Peyer's patch (tissue), 4 donors: ENCODE measurements at regions not wholly inside any gene's neighbourhood (a gene's known extent, or its start where the extent isn't known, plus 50 kb on each side); places are given as distances from the start of the nearest gene placed in this dataset.

Experiments used
- CTCF ChIP-seq, 6 experiments: fragments of 450-650 bp in 4 of 6; fragments of 200-600 bp in 2 of 6; sonication (generic) in 1 of 6; IDR thresholded peaks; one replicate each; pipeline ENCODE4 v1.5.1; 2017 to 2019; ENCODE audit warnings: antibody characterized with exemption in 6 of 6, mild to moderate bottlenecking in 3 of 6, moderate library complexity in 1 of 6
- POLR2A ChIP-seq, 2 donors: fragments of 450-650 bp; IDR thresholded peaks; one replicate each; pipeline ENCODE4 v1.5.1; 2017; ENCODE audit warnings: antibody characterized with exemption in 2 of 2, mild to moderate bottlenecking in 2 of 2, moderate library complexity in 2 of 2

DNA sequence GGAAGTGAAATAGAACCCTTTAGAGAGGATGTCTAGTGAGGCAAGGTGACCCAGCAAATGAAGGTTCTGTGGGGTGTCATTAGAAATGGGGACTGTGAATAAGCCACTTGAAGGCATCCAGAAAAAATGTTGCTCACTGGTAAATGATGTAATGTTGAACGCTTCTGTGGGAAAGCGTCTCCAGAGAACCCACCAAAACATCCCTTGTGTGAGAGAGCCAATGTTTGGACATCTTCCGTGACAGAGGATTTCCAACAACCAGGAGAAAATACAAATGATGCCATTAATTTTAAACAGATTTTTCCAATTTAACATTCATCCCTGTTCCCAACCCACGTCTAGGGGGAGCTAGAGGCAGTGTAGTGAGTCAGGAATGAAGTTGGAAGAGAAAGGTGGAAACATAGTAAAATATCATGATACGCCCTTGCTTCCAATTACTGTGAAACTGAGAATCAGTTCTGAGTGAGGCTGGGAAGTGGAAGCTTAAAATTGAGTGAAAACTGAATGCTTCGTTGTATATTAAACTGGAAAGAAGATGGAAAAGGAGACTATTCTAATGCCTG lies 584.2 kb downstream of the CD109 start:
- TF ChIP-seq CTCF (IDR thresholded peaks at IDR 0.05) (no peak), POLR2A (IDR thresholded peaks at IDR 0.05) (no peak)
